ENCODE measurements at regions not wholly inside any gene's neighbourhood (a gene's known extent, or its start where the extent isn't known, plus 50 kb on each side); places are given as distances from the start of the nearest gene placed in this dataset.

DNA sequence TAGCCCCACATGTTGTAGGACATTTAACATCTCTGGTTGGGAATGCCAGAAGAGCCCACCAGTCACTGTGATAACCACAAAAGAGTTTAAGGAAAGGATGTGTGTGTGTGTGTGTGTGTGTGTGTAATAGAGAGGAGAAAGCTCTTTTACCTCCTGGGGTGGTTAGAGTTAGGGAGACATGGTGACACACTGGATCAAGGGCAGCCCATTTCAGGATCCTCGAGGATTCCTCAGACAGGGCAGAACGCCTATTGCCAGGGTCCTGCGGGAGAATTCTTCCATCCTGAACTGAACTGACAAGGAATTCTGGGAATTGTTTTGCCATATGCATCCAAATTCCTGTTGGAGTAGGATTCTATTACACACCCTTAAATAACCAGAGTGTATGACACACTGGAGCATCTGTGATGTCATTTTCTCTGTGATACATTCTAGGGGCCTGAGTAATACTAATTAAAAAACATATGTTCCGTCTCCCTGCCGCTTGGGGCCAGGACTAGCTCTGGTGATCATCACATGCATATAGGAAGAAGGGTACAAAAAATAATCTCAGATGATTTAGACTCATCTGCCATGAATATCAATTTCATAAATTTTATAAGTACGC is 156.4 kb upstream of the MMADHC start:
- POLR2A ChIA-PET: no interaction called here
- H3K36me3 ChIP-seq (ENCODE audit: insufficient read depth, low read length): no peaks in the 10 kb centered on the region
- CTCF ChIA-PET: no interaction called here
- Mint-ChIP-seq H3K36me3 (ENCODE audit: low read depth) (no peaks in the 10 kb centered on the region), H3K27me3 (no peaks in the 10 kb centered on the region), H3K4me1 (ENCODE audit: low read depth) (no peaks in the 10 kb centered on the region), H3K27ac (no peak overlapping the region), H3K4me3 (no peak overlapping the region), H3K9me3 (peaks cover 2% of the 10 kb centered on the region)
- no peak for ATAC-seq (ENCODE audit: poor library complexity)
- no peaks in the 10 kb centered on the region for H3K4me1 ChIP-seq (ENCODE audit: insufficient read depth, low read length)
- no peak overlapping the region for H3K4me3 ChIP-seq (ENCODE audit: low read length)
- H3K27me3 ChIP-seq (ENCODE audit: control insufficient read depth in 1 of 2, insufficient read depth in 2 of 2, low read length in 2 of 2): no peaks in the 10 kb centered on the region
- no peak for TF ChIP-seq CTCF (IDR thresholded peaks at IDR 0.05)
- H3K27ac ChIP-seq (ENCODE audit: low read depth in 1 of 2, low read length in 2 of 2): no peak overlapping the region
- intact Hi-C loops (cut with DNase I, micrococcal nuclease): no loop called here
- H3K9me3 ChIP-seq (ENCODE audit: control insufficient read depth in 1 of 2, insufficient read depth in 1 of 2, low read length in 2 of 2): no peaks in the 10 kb centered on the region
- no peak for DNase-seq

- no peaks in the 10 kb centered on the region for H3K36me3 ChIP-seq (ENCODE audit: insufficient read depth, low read length)
- no peaks in the 10 kb centered on the region for H3K27me3 Mint-ChIP-seq
- no peak overlapping the region for H3K4me3 ChIP-seq (ENCODE audit: low read length)
- H3K9me3 ChIP-seq (ENCODE audit: control insufficient read depth in 1 of 2, insufficient read depth in 1 of 2, low read length in 2 of 2): no peaks in the 10 kb centered on the region
- H3K27me3 ChIP-seq (ENCODE audit: control insufficient read depth in 1 of 2, insufficient read depth in 2 of 2, low read length in 2 of 2): no peaks in the 10 kb centered on the region
- DNase-seq (no peak), ATAC-seq (ENCODE audit: poor library complexity) (no peak)
- H3K27ac ChIP-seq (ENCODE audit: low read depth in 1 of 2, low read length in 2 of 2): no peak overlapping the region
- H3K9me3 Mint-ChIP-seq: no peaks in the 10 kb centered on the region
- no peaks in the 10 kb centered on the region for H3K4me1 ChIP-seq (ENCODE audit: insufficient read depth, low read length)
- TF ChIP-seq CTCF (IDR thresholded peaks at IDR 0.05): no peak
- intact Hi-C loops (cut with DNase I, micrococcal nuclease): no loop called here
- no peaks in the 10 kb centered on the region for H3K4me1 Mint-ChIP-seq (ENCODE audit: low read depth)
- CTCF ChIA-PET: no interaction called here
- no peak overlapping the region for H3K27ac Mint-ChIP-seq
- no peaks in the 10 kb centered on the region for H3K36me3 Mint-ChIP-seq (ENCODE audit: low read depth)
- POLR2A ChIA-PET: no interaction called here
- H3K4me3 Mint-ChIP-seq: no peak overlapping the region
These were observed 154.1 kb upstream of the MMADHC start for GRCh38 chr2:149741646-149742045.

DNA sequence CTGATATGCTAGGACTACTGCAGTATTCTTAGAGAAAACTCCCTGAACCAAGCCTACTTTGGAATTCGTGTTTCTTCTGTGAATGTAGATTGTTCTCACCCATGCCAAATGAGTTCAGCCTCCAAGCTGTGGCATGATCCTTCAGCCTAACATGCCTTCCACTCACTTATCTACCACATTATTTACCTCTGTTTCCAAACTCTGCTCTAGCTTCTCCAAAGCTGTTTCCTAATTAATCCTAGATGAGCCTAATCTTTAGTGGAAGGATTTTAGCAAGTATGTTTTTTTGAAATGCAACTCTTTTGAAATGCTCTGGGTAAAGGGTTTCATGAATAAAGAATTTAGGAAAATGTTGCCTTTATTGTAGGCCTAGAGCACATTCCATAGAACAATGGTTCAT is 152.9 kb upstream of the MMADHC start:
- no peak overlapping the region for H3K27ac ChIP-seq (ENCODE audit: low read depth in 1 of 2, low read length in 2 of 2)
- H3K36me3 Mint-ChIP-seq (ENCODE audit: low read depth): no peaks in the 10 kb centered on the region
- H3K27me3 Mint-ChIP-seq: no peaks in the 10 kb centered on the region
- ChIA-PET POLR2A (no interaction called here), CTCF (no interaction called here)
- DNase-seq (no peak), ATAC-seq (ENCODE audit: poor library complexity) (no peak)
- H3K4me3 Mint-ChIP-seq: no peak overlapping the region
- no peaks in the 10 kb centered on the region for H3K9me3 Mint-ChIP-seq
- no peaks in the 10 kb centered on the region for H3K4me1 ChIP-seq (ENCODE audit: insufficient read depth, low read length)
- no peak overlapping the region for H3K27ac Mint-ChIP-seq
- no peak overlapping the region for H3K4me3 ChIP-seq (ENCODE audit: low read length)
- no peak for TF ChIP-seq CTCF (IDR thresholded peaks at IDR 0.05)
- H3K9me3 ChIP-seq (ENCODE audit: control insufficient read depth in 1 of 2, insufficient read depth in 1 of 2, low read length in 2 of 2): no peaks in the 10 kb centered on the region
- intact Hi-C loops (cut with DNase I, micrococcal nuclease): no loop called here
- H3K4me1 Mint-ChIP-seq (ENCODE audit: low read depth): no peaks in the 10 kb centered on the region
- H3K27me3 ChIP-seq (ENCODE audit: control insufficient read depth in 1 of 2, insufficient read depth in 2 of 2, low read length in 2 of 2): no peaks in the 10 kb centered on the region
- H3K36me3 ChIP-seq (ENCODE audit: insufficient read depth, low read length): no peaks in the 10 kb centered on the region

All from CD4-positive, alpha-beta T cell (primary cell).